ENCODE measurements at regions not wholly inside any gene's neighbourhood (a gene's known extent, or its start where the extent isn't known, plus 50 kb on each side); places are given as distances from the start of the nearest gene placed in this dataset.
"Not testable (repeated sequence)": the region's sequence is repeated elsewhere in the genome, so short reads cannot be mapped to it uniquely, and the experiment has no call there.

DNA sequence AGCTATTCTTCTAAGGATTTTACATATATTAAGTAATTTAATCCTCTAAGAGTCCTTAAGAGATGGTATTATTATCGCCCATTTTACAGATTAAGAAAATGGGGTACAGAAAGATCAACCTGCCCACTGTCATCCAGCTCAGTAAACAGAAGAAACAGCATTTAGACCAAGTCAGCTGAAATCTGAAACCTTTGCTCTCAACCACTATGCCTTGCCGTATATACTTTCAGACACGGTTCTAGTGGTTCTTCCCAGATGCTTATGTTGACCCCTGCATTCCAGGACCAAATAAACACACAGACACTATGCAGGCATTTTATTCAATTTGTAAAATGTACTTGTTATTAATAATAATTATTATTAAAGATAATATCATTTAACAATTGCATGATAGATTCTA is 854.8 kb downstream of the KCNJ2 start:
- Mint-ChIP-seq H3K4me1 (no peaks in the 10 kb centered on the region), H3K9me3 (peaks cover 0 to 3% (median 0%) of the 10 kb centered on the region in 8 donors), H3K36me3 (no peaks in the 10 kb centered on the region), H3K27me3 (no peaks in the 10 kb centered on the region), H3K4me3 (no peak overlapping the region), H3K27ac (no peak overlapping the region)
- H3K9me3 ChIP-seq (ENCODE audit: control insufficient read depth in 1 of 2, low read length in 2 of 2), result no peaks in the 10 kb centered on the region
- ChIA-PET POLR2A (ENCODE audit: partially characterized antibody) (no interaction called here), CTCF (ENCODE audit: partially characterized antibody) (no interaction called here)
- no peak for DNase-seq
- H3K4me1 ChIP-seq (ENCODE audit: insufficient read depth, low read length), result no peaks in the 10 kb centered on the region
- no peak overlapping the region for H3K27ac ChIP-seq (ENCODE audit: low read depth, low read length)
- H3K4me3 ChIP-seq (ENCODE audit: low read length in 2 of 2), result no peak overlapping the region
- H3K36me3 ChIP-seq (ENCODE audit: insufficient read depth, low read length), result no peaks in the 10 kb centered on the region
- intact Hi-C loops (cut with micrococcal nuclease), result no loop called here
- no peaks in the 10 kb centered on the region for H3K27me3 ChIP-seq (ENCODE audit: insufficient read depth, low read length)

DNA sequence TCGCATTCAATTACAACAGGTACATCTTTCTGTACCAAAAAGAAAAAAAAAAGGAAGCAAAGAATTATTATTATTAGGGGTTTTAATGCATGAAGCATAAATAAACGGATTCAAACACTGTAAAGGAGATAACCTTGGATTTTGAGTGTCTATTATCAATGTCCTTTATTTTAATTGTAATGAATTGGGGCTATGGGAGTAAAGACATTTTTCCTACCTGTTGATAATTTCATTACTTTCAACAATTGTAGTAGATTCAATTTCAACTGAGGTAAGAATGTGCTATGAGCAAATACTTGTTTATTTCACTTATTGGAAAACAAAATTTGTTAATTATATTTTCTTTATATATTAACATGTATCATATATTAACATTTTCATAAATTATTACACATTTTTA is 855.6 kb downstream of the KCNJ2 start:
- no peaks in the 10 kb centered on the region for H3K4me1 Mint-ChIP-seq
- POLR2A ChIA-PET (ENCODE audit: partially characterized antibody), result no interaction called here
- no peak overlapping the region for H3K27ac Mint-ChIP-seq
- no peaks in the 10 kb centered on the region for H3K27me3 ChIP-seq (ENCODE audit: insufficient read depth, low read length)
- H3K27ac ChIP-seq (ENCODE audit: low read depth, low read length), result no peak overlapping the region
- H3K4me3 ChIP-seq (ENCODE audit: low read length in 2 of 2), result no peak overlapping the region
- H3K9me3 ChIP-seq (ENCODE audit: control insufficient read depth in 1 of 2, low read length in 2 of 2), result no peaks in the 10 kb centered on the region
- no peaks in the 10 kb centered on the region for H3K4me1 ChIP-seq (ENCODE audit: insufficient read depth, low read length)
- H3K36me3 Mint-ChIP-seq, result no peaks in the 10 kb centered on the region
- peaks cover 0 to 2% of the 10 kb centered on the region in 2 donors for H3K27me3 Mint-ChIP-seq
- CTCF ChIA-PET (ENCODE audit: partially characterized antibody), result no interaction called here
- no peak for DNase-seq
- no peak overlapping the region for H3K4me3 Mint-ChIP-seq
- H3K36me3 ChIP-seq (ENCODE audit: insufficient read depth, low read length), result no peaks in the 10 kb centered on the region
- H3K9me3 Mint-ChIP-seq, result peaks cover 0 to 5% (median 0%) of the 10 kb centered on the region in 8 donors
- intact Hi-C loops (cut with micrococcal nuclease), result no loop called here

DNA sequence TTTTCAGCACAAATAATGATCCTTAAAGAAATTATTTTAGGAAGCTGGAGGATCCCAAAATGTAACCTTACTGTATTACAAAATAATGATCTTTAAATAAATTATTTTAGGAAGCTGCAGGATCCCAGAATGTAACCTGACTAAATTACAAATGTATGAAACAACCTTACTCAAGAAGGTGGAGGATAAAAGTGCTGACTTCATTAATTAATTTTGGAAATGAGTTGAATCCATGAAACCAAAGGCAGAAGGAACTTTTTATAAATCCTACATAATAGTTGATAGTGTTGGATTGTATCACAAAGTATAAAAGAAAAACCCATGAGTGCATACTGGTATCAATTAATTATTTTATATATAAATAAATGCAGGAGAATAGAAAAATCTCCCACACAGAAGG is 859.9 kb downstream of the KCNJ2 start:
- Histone ChIP-seq H3K36me3 (ENCODE audit: insufficient read depth, low read length) (no peaks in the 10 kb centered on the region), H3K4me1 (ENCODE audit: insufficient read depth, low read length) (no peaks in the 10 kb centered on the region), H3K4me3 (ENCODE audit: low read length in 2 of 2) (no peak overlapping the region), H3K27ac (ENCODE audit: low read depth, low read length) (no peak overlapping the region), H3K27me3 (ENCODE audit: insufficient read depth, low read length) (no peaks in the 10 kb centered on the region), H3K9me3 (ENCODE audit: control insufficient read depth in 1 of 2, low read length in 2 of 2) (no peaks in the 10 kb centered on the region)
- no peak for DNase-seq
- intact Hi-C loops (cut with micrococcal nuclease), result no loop called here
- Mint-ChIP-seq H3K4me1 (no peaks in the 10 kb centered on the region), H3K9me3 (peaks cover 0 to 11% (median 1%) of the 10 kb centered on the region in 8 donors), H3K4me3 (no peak overlapping the region), H3K27me3 (peaks cover 0 to 2% of the 10 kb centered on the region in 2 donors), H3K27ac (no peak overlapping the region), H3K36me3 (no peaks in the 10 kb centered on the region)
- ChIA-PET POLR2A (ENCODE audit: partially characterized antibody) (no interaction called here), CTCF (ENCODE audit: partially characterized antibody) (no interaction called here)

DNA sequence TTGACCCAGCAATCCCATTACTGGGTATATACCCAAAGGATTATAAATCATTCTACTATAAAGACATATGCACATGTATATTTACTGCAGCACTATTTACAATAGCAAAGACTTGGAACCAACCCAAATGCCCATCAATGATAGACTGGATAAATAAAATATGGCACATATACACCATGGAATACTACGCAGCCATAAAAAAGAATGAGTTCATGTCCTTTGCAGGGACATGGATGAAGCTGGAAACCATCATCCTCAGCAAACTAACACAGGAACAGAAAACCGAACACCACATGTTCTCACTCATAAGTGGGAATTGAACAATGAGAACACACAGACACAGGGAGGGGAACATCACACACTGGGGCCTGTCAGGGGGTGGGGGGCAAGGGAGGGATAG is 862.0 kb downstream of the KCNJ2 start:
- POLR2A ChIA-PET (ENCODE audit: partially characterized antibody); H3K36me3 Mint-ChIP-seq; H3K4me3 ChIP-seq (ENCODE audit: low read length in 2 of 2); H3K27me3 ChIP-seq (ENCODE audit: insufficient read depth, low read length); H3K27ac Mint-ChIP-seq; H3K9me3 ChIP-seq (ENCODE audit: control insufficient read depth in 1 of 2, low read length in 2 of 2); H3K27ac ChIP-seq (ENCODE audit: low read depth, low read length); H3K4me1 ChIP-seq (ENCODE audit: insufficient read depth, low read length); DNase-seq; intact Hi-C loops (cut with micrococcal nuclease); H3K36me3 ChIP-seq (ENCODE audit: insufficient read depth, low read length); H3K27me3 Mint-ChIP-seq; CTCF ChIA-PET (ENCODE audit: partially characterized antibody); H3K9me3 Mint-ChIP-seq; H3K4me1 Mint-ChIP-seq; H3K4me3 Mint-ChIP-seq: not testable (repeated sequence)

DNA sequence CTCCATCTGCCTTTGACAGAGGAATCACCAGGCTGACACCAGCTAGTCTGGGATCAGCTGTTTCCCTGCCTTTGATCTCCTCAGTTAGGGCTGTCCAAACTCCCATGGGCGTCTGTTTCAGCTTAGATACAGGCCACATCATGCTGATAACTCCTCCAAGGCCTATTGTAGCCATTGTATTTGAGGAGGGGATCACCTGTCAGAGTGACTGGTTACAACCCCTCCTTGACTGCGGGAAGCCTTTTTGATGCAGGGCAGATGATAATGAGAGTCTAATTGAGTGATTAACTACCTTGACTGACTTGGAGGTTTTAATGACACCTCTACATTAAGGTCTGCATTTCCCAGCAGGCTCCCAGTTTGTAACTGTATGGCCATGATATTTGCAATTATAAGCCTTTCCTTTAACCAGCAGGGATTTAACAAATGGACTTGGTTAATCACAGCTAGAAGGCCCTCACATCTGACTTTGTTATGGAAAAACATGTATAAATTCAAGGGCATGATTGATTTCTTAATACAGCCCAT is 863.5 kb downstream of the KCNJ2 start:
- no peaks in the 10 kb centered on the region for H3K36me3 Mint-ChIP-seq
- CTCF ChIA-PET (ENCODE audit: partially characterized antibody), result no interaction called here
- POLR2A ChIA-PET (ENCODE audit: partially characterized antibody), result no interaction called here

DNA sequence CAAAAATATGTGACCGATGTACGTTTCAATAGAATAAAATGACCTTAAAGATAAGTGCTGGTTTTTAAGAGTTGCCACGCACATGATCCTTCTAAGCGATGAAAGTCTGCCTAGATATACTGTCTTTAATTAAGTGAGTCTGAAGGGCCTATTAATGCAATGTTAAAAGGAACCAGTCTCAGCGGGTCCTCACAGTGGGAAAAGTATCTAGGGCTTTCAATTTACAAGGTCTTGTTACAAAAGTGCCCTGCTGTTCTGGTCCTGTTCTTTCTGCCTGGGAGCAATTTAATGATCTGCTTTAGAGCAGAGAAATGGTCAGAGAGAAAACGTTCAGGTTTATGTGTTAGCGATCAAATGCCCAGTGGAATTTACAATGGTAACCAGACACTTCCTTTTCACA is 864.0 kb downstream of the KCNJ2 start:
- ChIA-PET POLR2A (ENCODE audit: partially characterized antibody) (no interaction called here), CTCF (ENCODE audit: partially characterized antibody) (no interaction called here)
- Mint-ChIP-seq H3K4me3 (no peak overlapping the region), H3K4me1 (no peaks in the 10 kb centered on the region), H3K27ac (no peak overlapping the region), H3K27me3 (peaks cover 0 to 2% of the 10 kb centered on the region in 2 donors), H3K9me3 (peaks cover 0 to 8% (median 1%) of the 10 kb centered on the region in 8 donors), H3K36me3 (no peaks in the 10 kb centered on the region)
- intact Hi-C loops (cut with micrococcal nuclease), result no loop called here
- Histone ChIP-seq H3K27ac (ENCODE audit: low read depth, low read length) (no peak overlapping the region), H3K4me3 (ENCODE audit: low read length in 2 of 2) (no peak overlapping the region), H3K27me3 (ENCODE audit: insufficient read depth, low read length) (no peaks in the 10 kb centered on the region), H3K9me3 (ENCODE audit: control insufficient read depth in 1 of 2, low read length in 2 of 2) (no peaks in the 10 kb centered on the region), H3K4me1 (ENCODE audit: insufficient read depth, low read length) (no peaks in the 10 kb centered on the region), H3K36me3 (ENCODE audit: insufficient read depth, low read length) (no peaks in the 10 kb centered on the region)
- no peak for DNase-seq

More for the DNA sequence above, 863.5 kb downstream of the KCNJ2 start:
- H3K4me1 Mint-ChIP-seq, result no peaks in the 10 kb centered on the region
- intact Hi-C loops (cut with micrococcal nuclease), result no loop called here
- H3K36me3 ChIP-seq (ENCODE audit: insufficient read depth, low read length), result no peaks in the 10 kb centered on the region
- H3K27me3 Mint-ChIP-seq, result peaks cover 0 to 2% of the 10 kb centered on the region in 2 donors
- no peaks in the 10 kb centered on the region for H3K27me3 ChIP-seq (ENCODE audit: insufficient read depth, low read length)
- H3K9me3 Mint-ChIP-seq, result peaks cover 0 to 8% (median 1%) of the 10 kb centered on the region in 8 donors
- DNase-seq, result no peak
- H3K9me3 ChIP-seq (ENCODE audit: control insufficient read depth in 1 of 2, low read length in 2 of 2), result no peaks in the 10 kb centered on the region
- H3K4me3 Mint-ChIP-seq, result no peak overlapping the region
- H3K4me1 ChIP-seq (ENCODE audit: insufficient read depth, low read length), result no peaks in the 10 kb centered on the region
- H3K4me3 ChIP-seq (ENCODE audit: low read length in 2 of 2), result no peak overlapping the region
- no peak overlapping the region for H3K27ac Mint-ChIP-seq
- H3K27ac ChIP-seq (ENCODE audit: low read depth, low read length), result no peak overlapping the region

DNA sequence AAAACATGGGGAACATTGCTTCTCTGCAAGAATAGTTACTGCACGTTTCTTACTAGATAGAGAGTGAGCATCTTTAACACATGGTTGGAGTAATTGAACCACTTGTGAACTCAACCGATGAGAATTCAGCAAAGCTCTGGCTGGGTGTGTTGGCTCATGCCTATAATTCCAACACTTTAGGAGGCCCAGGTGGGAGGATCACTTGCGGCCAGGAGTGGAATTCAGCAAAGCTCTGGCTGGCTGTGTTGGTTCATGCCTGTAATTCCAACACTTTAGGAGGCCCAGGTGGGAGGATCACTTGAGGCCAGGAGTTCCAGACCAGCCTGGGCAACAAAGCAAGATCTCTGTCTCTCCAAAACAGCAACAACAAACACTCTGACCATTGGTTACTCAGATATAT is 865.9 kb downstream of the KCNJ2 start:
- ChIA-PET POLR2A (ENCODE audit: partially characterized antibody) (no interaction called here), CTCF (ENCODE audit: partially characterized antibody) (no interaction called here)
- peaks cover 0 to 8% (median 1%) of the 10 kb centered on the region in 8 donors for H3K9me3 Mint-ChIP-seq
- intact Hi-C loops (cut with micrococcal nuclease), result no loop called here
- no peaks in the 10 kb centered on the region for H3K27me3 Mint-ChIP-seq
- no peak overlapping the region for H3K4me3 ChIP-seq (ENCODE audit: low read length in 2 of 2)
- H3K4me1 Mint-ChIP-seq, result no peaks in the 10 kb centered on the region
- no peaks in the 10 kb centered on the region for H3K36me3 Mint-ChIP-seq
- no peaks in the 10 kb centered on the region for H3K36me3 ChIP-seq (ENCODE audit: insufficient read depth, low read length)
- no peaks in the 10 kb centered on the region for H3K27me3 ChIP-seq (ENCODE audit: insufficient read depth, low read length)
- no peak overlapping the region for H3K27ac Mint-ChIP-seq
- no peak for DNase-seq
- H3K27ac ChIP-seq (ENCODE audit: low read depth, low read length), result no peak overlapping the region
- no peaks in the 10 kb centered on the region for H3K4me1 ChIP-seq (ENCODE audit: insufficient read depth, low read length)
- no peak overlapping the region for H3K4me3 Mint-ChIP-seq
- no peaks in the 10 kb centered on the region for H3K9me3 ChIP-seq (ENCODE audit: control insufficient read depth in 1 of 2, low read length in 2 of 2)

DNA sequence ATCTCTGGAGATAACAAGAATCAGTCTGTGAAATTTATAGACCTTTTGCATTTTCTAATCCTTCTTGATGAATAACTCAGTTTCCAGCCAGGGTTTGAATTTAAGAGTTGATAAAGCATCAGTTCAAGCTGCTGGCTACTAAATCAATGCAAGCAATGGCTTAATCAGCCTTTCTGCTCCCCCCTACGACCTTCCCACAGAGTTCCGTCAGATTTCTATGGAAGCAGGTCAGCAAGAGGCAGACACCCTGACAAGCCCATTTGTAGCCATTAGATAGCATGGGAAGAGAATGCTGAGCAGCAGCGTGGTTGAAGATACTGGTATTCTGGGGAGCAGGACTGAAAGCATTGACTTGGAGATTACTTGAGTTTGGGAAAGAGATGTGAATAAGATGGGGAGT is 868.1 kb downstream of the KCNJ2 start:
- Histone ChIP-seq H3K36me3 (ENCODE audit: insufficient read depth, low read length) (no peaks in the 10 kb centered on the region), H3K27me3 (ENCODE audit: insufficient read depth, low read length) (no peaks in the 10 kb centered on the region), H3K4me1 (ENCODE audit: insufficient read depth, low read length) (no peaks in the 10 kb centered on the region), H3K4me3 (ENCODE audit: low read length in 2 of 2) (no peak overlapping the region), H3K27ac (ENCODE audit: low read depth, low read length) (no peak overlapping the region), H3K9me3 (ENCODE audit: control insufficient read depth in 1 of 2, low read length in 2 of 2) (no peaks in the 10 kb centered on the region)
- Mint-ChIP-seq H3K9me3 (peaks cover 0 to 4% (median 0%) of the 10 kb centered on the region in 8 donors), H3K4me3 (no peak overlapping the region), H3K27ac (no peak overlapping the region), H3K27me3 (no peaks in the 10 kb centered on the region), H3K36me3 (no peaks in the 10 kb centered on the region), H3K4me1 (no peaks in the 10 kb centered on the region)
- no peak for DNase-seq
- intact Hi-C loops (cut with micrococcal nuclease), result no loop called here
- ChIA-PET POLR2A (ENCODE audit: partially characterized antibody) (no interaction called here), CTCF (ENCODE audit: partially characterized antibody) (no interaction called here)

All from CD4-positive, alpha-beta memory T cell (primary cell).